D721Med (cell line): ENCODE measurements at regions not wholly inside any gene's neighbourhood (a gene's known extent, or its start where the extent isn't known, plus 50 kb on each side); places are given as distances from the start of the nearest gene placed in this dataset.

Experiments
- DNase-seq: peaks from one replicate; pipeline ENCODE4 v3.0.0; 2011; ENCODE audit warnings: low spot score; ENCODE audit not compliant: insufficient read length
- FAIRE-seq: peaks from 2 replicates; lab custom pipeline; 2011; peaks lifted over from hg19 to GRCh38; lab: Jason Lieb, UNC
- CTCF ChIP-seq: IDR thresholded peaks from 2 replicates; pipeline ENCODE4 v1.5.1; 2012; ENCODE audit warnings: mild to moderate bottlenecking, control low read depth; ENCODE audit not compliant: insufficient read depth; ENCODE audit errors: missing control alignments

DNA sequence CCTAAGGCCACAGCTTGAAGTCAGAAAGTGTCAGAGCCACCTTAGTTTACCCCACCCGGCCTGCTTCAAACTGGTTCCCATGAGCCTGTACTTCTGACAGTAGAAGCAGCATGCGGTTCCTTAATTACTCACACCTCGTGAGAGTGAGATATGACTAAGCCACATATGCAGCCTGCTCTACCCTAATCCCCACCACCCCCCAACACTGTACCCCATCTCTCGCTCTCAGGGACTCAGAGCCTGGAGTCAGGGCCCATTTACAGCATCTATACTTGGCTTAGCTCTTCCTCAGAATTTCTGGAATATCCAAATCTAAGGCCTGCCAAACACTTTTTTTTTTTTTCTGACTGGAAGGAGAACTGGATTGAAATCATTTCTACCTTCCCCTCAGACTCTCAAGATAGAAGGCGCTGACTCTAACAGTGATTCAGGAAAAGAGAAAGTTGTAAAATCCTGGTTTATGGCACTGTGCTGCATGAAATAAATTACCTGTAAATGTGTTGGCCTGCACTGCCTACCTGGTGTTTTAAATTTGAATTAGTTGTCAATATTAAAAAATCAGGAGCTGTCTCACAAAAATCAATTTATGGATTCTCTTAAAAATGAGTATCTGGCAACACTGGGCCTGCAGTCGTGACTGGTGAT lies 360.0 kb downstream of the RND3 start:
- FAIRE-seq: no peak
- no peak for DNase-seq
- TF ChIP-seq CTCF: no peak

- DNase-seq: no peak
- TF ChIP-seq CTCF: no peak
- FAIRE-seq: no peak
These were observed 360.6 kb downstream of the RND3 start for GRCh38 chr2:150126839-150127238.

- DNase-seq: no peak
- TF ChIP-seq CTCF: no peak
- no peak for FAIRE-seq
These were observed 361.2 kb downstream of the RND3 start for GRCh38 chr2:150126143-150126740.

DNA sequence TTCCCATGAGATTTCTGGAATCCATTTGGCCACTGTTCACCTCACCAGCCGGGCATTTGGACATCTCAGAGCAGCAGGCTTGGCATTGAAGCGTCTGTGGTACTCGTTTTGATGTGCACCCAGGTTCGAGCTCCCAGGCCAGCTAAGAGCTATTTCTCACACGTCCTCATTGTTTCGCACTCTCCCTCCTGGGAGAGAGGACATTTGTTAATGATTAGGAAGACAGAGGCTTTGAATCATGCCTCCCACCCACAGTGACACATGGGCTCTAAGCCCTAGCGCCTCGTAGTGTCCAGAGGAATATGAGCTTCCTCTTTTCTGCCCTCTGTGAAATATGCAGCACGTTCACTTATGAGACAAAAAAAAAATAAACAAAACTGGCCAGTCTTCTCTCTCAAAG lies 361.8 kb downstream of the RND3 start:
- FAIRE-seq: no peak
- no peak for TF ChIP-seq CTCF
- no peak for DNase-seq

- FAIRE-seq: no peak
These were observed 362.3 kb downstream of the RND3 start for GRCh38 chr2:150125188-150125587.

GRCh38 chr2:150124739-150125138 lies 362.7 kb downstream of the RND3 start:
- DNase-seq (no peak), FAIRE-seq (no peak)
- no peak for TF ChIP-seq CTCF

More at GRCh38 chr2:150125188-150125587, 362.3 kb downstream of the RND3 start:
- TF ChIP-seq CTCF: no peak
- DNase-seq: no peak
